OCI-LY3 (cell line): ENCODE measurements at regions not wholly inside any gene's neighbourhood (a gene's known extent, or its start where the extent isn't known, plus 50 kb on each side); places are given as distances from the start of the nearest gene placed in this dataset.

Experiments
- H2AFZ ChIP-seq: fragments of 200-600, 300-600 bp; shearing (Covaris generic); 2 replicates; pipeline ENCODE4 v1.6.0; 2014; ENCODE audit warnings: antibody characterized with exemption, low read depth, low read length
- H3K27ac ChIP-seq: fragments of 200-600, 300-600 bp; sonication (generic); 2 replicates; pipeline ENCODE4 v1.5.1; 2014; ENCODE audit warnings: mild to moderate bottlenecking, low read length, moderate library complexity, mixed read lengths
- H3K27me3 ChIP-seq: fragments of 200-600, 300-600 bp; sonication (generic); 2 replicates; pipeline ENCODE4 v1.6.1; 2014; ENCODE audit warnings: low read depth, low read length, mixed read lengths
- H3K36me3 ChIP-seq: fragments of 200-600, 300-600 bp; sonication (generic); replicated peaks from 2 replicates; pipeline ENCODE3; 2014; ENCODE audit warnings: low read depth, low read length, mixed read lengths
- H3K4me1 ChIP-seq: fragments of 300-600, 200-600 bp; sonication (generic); 2 replicates; pipeline ENCODE4 v1.6.1; 2014; ENCODE audit warnings: low read length, mixed read lengths
- H3K4me2 ChIP-seq: fragments of 200-600, 300-600 bp; sonication (generic); 2 replicates; pipeline ENCODE4 v1.6.1; 2014; ENCODE audit warnings: low read length, mixed read lengths
- H3K4me3 ChIP-seq: fragments of 300-600, 200-600 bp; sonication (generic); 2 replicates; pipeline ENCODE4 v1.5.1; 2014; ENCODE audit warnings: antibody characterized with exemption, mild to moderate bottlenecking, low read length, moderate library complexity
- H3K79me2 ChIP-seq: fragments of 300-600, 200-600 bp; shearing (Covaris generic); 2 replicates; pipeline ENCODE4 v1.6.1; 2014; ENCODE audit warnings: mild to moderate bottlenecking, low read length, mixed read lengths
- H3K9ac ChIP-seq: fragments of 300-600, 200-600 bp; shearing (Covaris generic); 2 replicates; pipeline ENCODE4 v1.6.0; 2014; ENCODE audit warnings: mild to moderate bottlenecking, low read length, moderate library complexity
- H3K9me3 ChIP-seq: fragments of 200-600, 300-600 bp; shearing (Covaris generic); 2 replicates; pipeline ENCODE4 v1.6.1; 2014; ENCODE audit warnings: low read length, mixed read lengths; ENCODE audit not compliant: insufficient read depth
- H4K20me1 ChIP-seq: fragments of 200-600, 300-600 bp; sonication (generic); 2 replicates; pipeline ENCODE4 v1.6.1; 2016; ENCODE audit warnings: low read length, mixed read lengths; ENCODE audit not compliant: insufficient read depth
- CTCF ChIP-seq: fragments of 200-600, 300-600 bp; sonication (generic); IDR thresholded peaks from 2 replicates; pipeline ENCODE4 v1.5.1; 2014; ENCODE audit warnings: antibody characterized with exemption, low read length, low read depth
- EZH2phosphoT487 ChIP-seq: fragments of 200-600 bp; shearing (Covaris generic); IDR thresholded peaks from 2 replicates; pipeline ENCODE4 v1.6.1; 2018; ENCODE audit warnings: antibody characterized with exemption, mixed run types, low read depth

- Histone ChIP-seq H3K36me3 (no peaks in the 10 kb centered on the region), H3K27ac (no peak overlapping the region), H3K9ac (no peak overlapping the region), H3K4me1 (no peaks in the 10 kb centered on the region), H2AFZ (no peak overlapping the region), H3K4me3 (no peak overlapping the region), H3K79me2 (no peaks in the 10 kb centered on the region), H3K27me3 (0 out of 2 replicates have a peak, but pooled peaks cover 7% of the 10 kb centered on the region), H3K4me2 (no peak overlapping the region), H4K20me1 (no peaks in the 10 kb centered on the region), H3K9me3 (no peaks in the 10 kb centered on the region)
- TF ChIP-seq CTCF (no peak), EZH2phosphoT487 (no peak)
These were observed 107.1 kb downstream of the TLR5 start for GRCh38 chr1:223035724-223036478.

GRCh38 chr1:223036479-223036845 lies 106.6 kb downstream of the TLR5 start:
- H3K27ac ChIP-seq: no peak overlapping the region
- no peaks in the 10 kb centered on the region for H4K20me1 ChIP-seq
- H3K4me2 ChIP-seq: no peak overlapping the region

GRCh38 chr1:223037845-223038244 lies 105.2 kb downstream of the TLR5 start:
- TF ChIP-seq CTCF (no peak), EZH2phosphoT487 (no peak)
- Histone ChIP-seq H3K36me3 (no peaks in the 10 kb centered on the region), H4K20me1 (no peaks in the 10 kb centered on the region), H3K4me1 (no peaks in the 10 kb centered on the region), H3K9ac (no peak overlapping the region), H3K4me3 (no peak overlapping the region), H2AFZ (no peak overlapping the region), H3K79me2 (no peaks in the 10 kb centered on the region), H3K27me3 (0 out of 2 replicates have a peak, but pooled peaks cover 7% of the 10 kb centered on the region), H3K27ac (no peak overlapping the region), H3K9me3 (no peaks in the 10 kb centered on the region), H3K4me2 (no peak overlapping the region)

More at GRCh38 chr1:223036479-223036845, 106.6 kb downstream of the TLR5 start:
- 0 out of 2 replicates have a peak, but pooled peaks cover 7% of the 10 kb centered on the region for H3K27me3 ChIP-seq
- no peak overlapping the region for H2AFZ ChIP-seq
- no peaks in the 10 kb centered on the region for H3K79me2 ChIP-seq
- H3K9ac ChIP-seq: no peak overlapping the region
- H3K4me1 ChIP-seq: no peaks in the 10 kb centered on the region
- H3K36me3 ChIP-seq: no peaks in the 10 kb centered on the region
- TF ChIP-seq CTCF (no peak), EZH2phosphoT487 (no peak)
- H3K9me3 ChIP-seq: no peaks in the 10 kb centered on the region
- H3K4me3 ChIP-seq: no peak overlapping the region

GRCh38 chr1:223038288-223039006 lies 104.6 kb downstream of the TLR5 start:
- H3K9me3 ChIP-seq: no peaks in the 10 kb centered on the region
- no peaks in the 10 kb centered on the region for H3K79me2 ChIP-seq
- H3K4me2 ChIP-seq: no peak overlapping the region
- H3K36me3 ChIP-seq: no peaks in the 10 kb centered on the region
- no peaks in the 10 kb centered on the region for H3K4me1 ChIP-seq
- H3K9ac ChIP-seq: no peak overlapping the region
- no peak overlapping the region for H3K27ac ChIP-seq
- 0 out of 2 replicates have a peak, but pooled peaks cover 7% of the 10 kb centered on the region for H3K27me3 ChIP-seq
- no peak for TF ChIP-seq CTCF
- no peak overlapping the region for H2AFZ ChIP-seq
- no peak overlapping the region for H3K4me3 ChIP-seq
- H4K20me1 ChIP-seq: no peaks in the 10 kb centered on the region
